ENCODE measurements at regions not wholly inside any gene's neighbourhood (a gene's known extent, or its start where the extent isn't known, plus 50 kb on each side); places are given as distances from the start of the nearest gene placed in this dataset.

- Histone ChIP-seq H3K4me3 (ENCODE audit: low read length in 3 of 3) (no peak overlapping the region), H3K9ac (ENCODE audit: low read length in 3 of 3) (no peak overlapping the region), H3K9me3 (ENCODE audit: control insufficient read depth in 2 of 3, insufficient read depth in 1 of 3, low read length in 3 of 3) (no peaks in the 10 kb centered on the region), H3K27ac (ENCODE audit: low read depth in 2 of 2, low read length in 2 of 2) (no peak overlapping the region), H3K27me3 (ENCODE audit: control insufficient read depth, insufficient read depth, low read length) (no peaks in the 10 kb centered on the region), H3K36me3 (ENCODE audit: control insufficient read depth in 2 of 3, insufficient read depth in 3 of 3, low read length in 3 of 3) (no peaks in the 10 kb centered on the region), H3K4me1 (ENCODE audit: control insufficient read depth in 2 of 3, insufficient read depth in 2 of 3, low read depth in 1 of 3, low read length in 3 of 3) (no peaks in the 10 kb centered on the region)
- TF ChIP-seq CTCF (IDR thresholded peaks at IDR 0.05; ENCODE audit: borderline replicate concordance, extremely low read depth, insufficient read depth): no peak
- DNase-seq (no peak), FAIRE-seq (no peak)
- intact Hi-C loops (cut with DNase I): no loop called here
Measured at GRCh38 chr2:221085341-221085900, 486.7 kb downstream of the EPHA4 start.

GRCh38 chr2:221085936-221086335 is 486.2 kb downstream of the EPHA4 start:
- Histone ChIP-seq H3K4me3 (ENCODE audit: low read length in 3 of 3) (no peak overlapping the region), H3K36me3 (ENCODE audit: control insufficient read depth in 2 of 3, insufficient read depth in 3 of 3, low read length in 3 of 3) (no peaks in the 10 kb centered on the region), H3K27me3 (ENCODE audit: control insufficient read depth, insufficient read depth, low read length) (no peaks in the 10 kb centered on the region), H3K9me3 (ENCODE audit: control insufficient read depth in 2 of 3, insufficient read depth in 1 of 3, low read length in 3 of 3) (no peaks in the 10 kb centered on the region), H3K4me1 (ENCODE audit: control insufficient read depth in 2 of 3, insufficient read depth in 2 of 3, low read depth in 1 of 3, low read length in 3 of 3) (no peaks in the 10 kb centered on the region), H3K9ac (ENCODE audit: low read length in 3 of 3) (no peak overlapping the region), H3K27ac (ENCODE audit: low read depth in 2 of 2, low read length in 2 of 2) (no peak overlapping the region)
- no peak for TF ChIP-seq CTCF (IDR thresholded peaks at IDR 0.05; ENCODE audit: borderline replicate concordance, extremely low read depth, insufficient read depth)
- DNase-seq (no peak), FAIRE-seq (no peak)
- intact Hi-C loops (cut with DNase I): no loop called here

DNA sequence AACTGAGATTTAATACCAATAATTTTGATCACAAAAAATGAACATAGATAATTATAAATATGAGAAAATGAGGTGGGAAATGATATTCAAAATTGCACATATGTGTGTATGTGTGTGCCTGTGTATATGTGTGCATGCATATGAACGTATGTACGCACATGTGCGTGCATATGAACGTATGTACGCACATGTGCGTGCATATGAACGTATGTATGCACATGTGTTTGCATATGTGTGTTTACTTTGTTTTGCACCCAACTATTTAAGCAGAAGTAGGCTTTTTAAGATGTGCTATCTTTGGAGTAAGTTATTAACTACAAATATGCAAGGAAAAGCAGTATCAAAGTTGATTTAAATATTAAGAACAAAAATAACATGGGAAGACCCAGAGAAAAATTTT is 484.3 kb downstream of the EPHA4 start:
- H3K9ac ChIP-seq (ENCODE audit: low read length in 3 of 3): no peak overlapping the region
- no peak overlapping the region for H3K4me3 ChIP-seq (ENCODE audit: low read length in 3 of 3)
- H3K36me3 ChIP-seq (ENCODE audit: control insufficient read depth in 2 of 3, insufficient read depth in 3 of 3, low read length in 3 of 3): no peaks in the 10 kb centered on the region
- no peaks in the 10 kb centered on the region for H3K4me1 ChIP-seq (ENCODE audit: control insufficient read depth in 2 of 3, insufficient read depth in 2 of 3, low read depth in 1 of 3, low read length in 3 of 3)
- intact Hi-C loops (cut with DNase I): no loop called here
- FAIRE-seq (no peak), DNase-seq (no peak)
- H3K27me3 ChIP-seq (ENCODE audit: control insufficient read depth, insufficient read depth, low read length): no peaks in the 10 kb centered on the region
- no peak overlapping the region for H3K27ac ChIP-seq (ENCODE audit: low read depth in 2 of 2, low read length in 2 of 2)
- no peak for TF ChIP-seq CTCF (IDR thresholded peaks at IDR 0.05; ENCODE audit: borderline replicate concordance, extremely low read depth, insufficient read depth)
- H3K9me3 ChIP-seq (ENCODE audit: control insufficient read depth in 2 of 3, insufficient read depth in 1 of 3, low read length in 3 of 3): no peaks in the 10 kb centered on the region

GRCh38 chr2:221088506-221088905 is 483.6 kb downstream of the EPHA4 start:
- intact Hi-C loops (cut with DNase I): no loop called here
- no peak for FAIRE-seq
- no peak for TF ChIP-seq CTCF (IDR thresholded peaks at IDR 0.05; ENCODE audit: borderline replicate concordance, extremely low read depth, insufficient read depth)
- no peak overlapping the region for H3K4me3 ChIP-seq (ENCODE audit: low read length in 3 of 3)
- no peaks in the 10 kb centered on the region for H3K36me3 ChIP-seq (ENCODE audit: control insufficient read depth in 2 of 3, insufficient read depth in 3 of 3, low read length in 3 of 3)
- no peaks in the 10 kb centered on the region for H3K4me1 ChIP-seq (ENCODE audit: control insufficient read depth in 2 of 3, insufficient read depth in 2 of 3, low read depth in 1 of 3, low read length in 3 of 3)
- DNase-seq: no peak
- H3K9me3 ChIP-seq (ENCODE audit: control insufficient read depth in 2 of 3, insufficient read depth in 1 of 3, low read length in 3 of 3): no peaks in the 10 kb centered on the region
- no peaks in the 10 kb centered on the region for H3K27me3 ChIP-seq (ENCODE audit: control insufficient read depth, insufficient read depth, low read length)
- no peak overlapping the region for H3K27ac ChIP-seq (ENCODE audit: low read depth in 2 of 2, low read length in 2 of 2)
- H3K9ac ChIP-seq (ENCODE audit: low read length in 3 of 3): no peak overlapping the region

Measured in kidney (tissue), 13 donors.